Cardiac muscle cell (in vitro differentiated cells and primary cell): ENCODE measurements at regions not wholly inside any gene's neighbourhood (a gene's known extent, or its start where the extent isn't known, plus 50 kb on each side); places are given as distances from the start of the nearest gene placed in this dataset.

ENCODE experiments used
- DNase-seq, 2 donors: peaks; one replicate each; pipeline versions ENCODE4 v3.0.0 to v3.0.0-alpha.2; 2010 to 2017; ENCODE audit warnings: low read depth in 1 of 2, low spot score in 1 of 2
- H3K27ac ChIP-seq: fragments of 200-600 bp; sonication (generic); 2 replicates; pipeline ENCODE4 v1.5.1; 2016
- H3K27me3 ChIP-seq: fragments of 200-600 bp; sonication (generic); 2 replicates; pipeline ENCODE4 v1.6.0; 2016; ENCODE audit warnings: control low read depth
- H3K36me3 ChIP-seq: fragments of 200-600 bp; sonication (generic); 2 replicates; pipeline ENCODE4 v1.5.1; 2016; ENCODE audit warnings: control low read depth
- H3K4me1 ChIP-seq: fragments of 200-600 bp; sonication (generic); 2 replicates; pipeline ENCODE4 v1.8.1; 2017; ENCODE audit warnings: low read depth, mild to moderate bottlenecking, mixed run types
- H3K4me3 ChIP-seq: fragments of 200-600 bp; sonication (generic); 2 replicates; pipeline ENCODE4 v1.5.1; 2016; ENCODE audit warnings: mild to moderate bottlenecking
- H3K9me3 ChIP-seq: fragments of 200-600 bp; sonication (generic); 2 replicates; pipeline ENCODE4 v1.5.1; 2017; ENCODE audit warnings: low read depth, mild to moderate bottlenecking, control low read depth
- CTCF ChIP-seq: IDR thresholded peaks from 2 replicates; pipeline ENCODE4 v1.5.1; 2012; ENCODE audit warnings: low read depth, mild to moderate bottlenecking, low read length

DNA sequence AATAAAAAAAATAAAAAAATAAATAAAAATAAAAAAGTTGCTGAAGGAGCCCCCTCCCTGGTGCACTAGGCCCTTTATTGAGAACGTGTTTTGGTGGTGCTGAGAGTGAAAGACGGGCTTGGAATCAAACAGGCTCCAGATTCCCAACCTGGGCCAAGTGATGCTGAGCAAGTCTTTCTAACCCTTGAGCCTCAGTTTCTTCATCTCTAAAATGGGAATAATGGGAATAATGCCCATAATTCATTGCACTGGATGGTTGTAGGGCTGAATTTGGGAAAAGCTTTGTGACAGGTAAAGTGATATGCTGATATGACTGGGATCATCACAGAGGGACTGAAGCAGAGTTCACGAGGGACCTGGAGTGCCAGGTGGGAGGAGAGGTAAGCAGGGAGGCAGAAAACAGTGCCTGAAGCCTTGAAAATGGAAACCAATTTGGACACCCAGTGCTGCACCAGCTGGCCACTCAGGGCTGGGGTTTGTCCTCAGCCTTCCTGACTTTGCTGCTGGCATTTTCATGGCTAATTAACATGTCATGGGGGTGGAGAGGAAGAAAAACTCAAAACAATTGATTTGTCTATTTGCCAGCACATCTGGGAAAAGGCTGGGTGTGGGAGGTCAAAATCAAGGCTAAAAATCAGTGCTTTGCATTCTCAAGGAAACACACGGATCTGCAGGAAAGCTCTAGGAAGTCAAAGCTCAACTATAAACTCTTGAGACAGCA lies 241.3 kb downstream of the LOXHD1 start:
- no peaks in the 10 kb centered on the region for H3K9me3 ChIP-seq
- H3K27me3 ChIP-seq = no peaks in the 10 kb centered on the region
- no peak overlapping the region for H3K4me3 ChIP-seq
- no peak overlapping the region for H3K27ac ChIP-seq
- no peaks in the 10 kb centered on the region for H3K36me3 ChIP-seq
- DNase-seq = no peak
- TF ChIP-seq CTCF = no peak
- H3K4me1 ChIP-seq = peaks cover 64% of the 10 kb centered on the region

GRCh38 chr18:46416706-46417638 lies 240.0 kb downstream of the LOXHD1 start:
- no peak for DNase-seq
- no peaks in the 10 kb centered on the region for H3K27me3 ChIP-seq
- no peak overlapping the region for H3K27ac ChIP-seq
- TF ChIP-seq CTCF = no peak
- H3K36me3 ChIP-seq = no peaks in the 10 kb centered on the region
- no peaks in the 10 kb centered on the region for H3K9me3 ChIP-seq
- no peak overlapping the region for H3K4me3 ChIP-seq
- H3K4me1 ChIP-seq = peaks cover 52% of the 10 kb centered on the region

DNA sequence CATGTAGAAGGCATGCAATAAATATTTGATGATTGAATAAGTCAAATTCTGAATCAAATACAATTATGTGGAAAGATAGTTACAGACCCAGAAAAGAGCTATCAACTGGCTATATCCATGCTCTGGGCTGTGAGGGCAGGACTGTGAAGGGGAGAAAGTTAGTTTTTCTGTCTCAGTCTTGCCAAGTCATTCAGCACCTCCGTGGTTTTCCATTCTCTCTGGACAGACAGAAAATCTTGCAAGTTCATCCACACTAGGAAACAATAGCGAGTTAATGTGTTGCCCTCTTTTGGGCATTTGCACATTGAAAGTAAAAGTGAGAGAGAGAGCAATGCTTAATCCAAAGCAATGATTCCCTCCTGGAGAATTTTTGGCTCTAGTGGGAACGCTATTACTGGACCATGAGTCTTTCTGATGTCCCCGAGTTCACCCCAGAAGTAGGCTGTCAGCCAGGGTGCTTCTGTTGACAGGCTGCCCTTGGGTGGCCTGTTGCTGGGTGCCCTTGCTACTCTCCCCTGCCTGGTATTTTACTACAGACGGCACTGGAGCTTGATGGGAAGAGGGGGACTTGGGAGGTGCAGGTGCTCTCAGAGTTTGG lies 238.3 kb downstream of the LOXHD1 start:
- no peak for DNase-seq

DNA sequence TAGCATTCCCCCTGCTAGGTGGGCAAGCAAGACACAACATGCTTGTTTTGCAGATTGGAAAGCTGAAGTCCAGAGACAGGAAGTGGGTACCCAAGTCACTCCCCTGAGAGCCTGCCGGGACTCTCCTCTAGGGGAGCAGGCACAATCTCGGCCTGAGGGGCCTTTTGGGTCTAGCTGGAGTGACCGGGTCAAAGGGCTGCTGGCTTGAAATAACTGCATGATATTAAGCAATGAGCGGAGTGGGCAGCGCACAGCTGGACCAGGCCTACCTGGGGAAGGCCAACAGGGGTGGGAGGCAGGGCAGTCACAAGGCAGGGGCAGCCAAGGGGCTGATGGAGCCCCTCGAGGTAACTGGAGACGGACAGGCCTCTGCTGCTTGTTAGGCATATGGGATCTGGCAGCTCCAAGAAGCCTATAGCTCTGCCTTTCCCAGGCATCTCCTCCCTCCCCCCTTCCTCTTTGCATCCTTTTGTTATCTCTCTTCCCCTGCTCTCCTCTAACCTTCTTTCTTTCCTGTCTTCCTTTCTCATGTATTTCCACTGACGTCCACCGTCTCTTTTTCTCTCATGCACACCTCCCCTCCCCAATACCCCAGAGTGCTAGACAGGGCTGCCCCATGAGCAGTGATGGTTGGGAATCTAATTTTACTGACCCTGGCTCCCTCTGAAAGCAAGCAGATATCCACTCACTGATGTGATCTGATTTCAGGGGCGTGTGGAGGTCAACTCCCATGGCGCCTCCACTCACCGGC lies 237.5 kb downstream of the LOXHD1 start:
- TF ChIP-seq CTCF = no peak
- H3K36me3 ChIP-seq = no peaks in the 10 kb centered on the region
- no peaks in the 10 kb centered on the region for H3K9me3 ChIP-seq
- peaks cover 27% of the 10 kb centered on the region for H3K4me1 ChIP-seq
- no peak for DNase-seq
- no peaks in the 10 kb centered on the region for H3K27me3 ChIP-seq
- H3K4me3 ChIP-seq = no peak overlapping the region
- peak overlapping the region; percentile 83 for H3K27ac ChIP-seq

More for the DNA sequence above, 238.3 kb downstream of the LOXHD1 start:
- H3K27me3 ChIP-seq = no peaks in the 10 kb centered on the region
- no peak overlapping the region for H3K4me3 ChIP-seq
- peaks cover 34% of the 10 kb centered on the region for H3K4me1 ChIP-seq
- H3K9me3 ChIP-seq = no peaks in the 10 kb centered on the region
- no peak for TF ChIP-seq CTCF
- H3K27ac ChIP-seq = peak overlapping the region; percentile 83
- no peaks in the 10 kb centered on the region for H3K36me3 ChIP-seq

- no peaks in the 10 kb centered on the region for H3K9me3 ChIP-seq
Measured at GRCh38 chr18:46421973-46422551, 235.0 kb downstream of the LOXHD1 start.

More at GRCh38 chr18:46421973-46422551, 235.0 kb downstream of the LOXHD1 start:
- TF ChIP-seq CTCF = no peak
- Histone ChIP-seq H3K27ac (no peak overlapping the region), H3K4me3 (no peak overlapping the region), H3K36me3 (no peaks in the 10 kb centered on the region), H3K4me1 (peaks cover 26% of the 10 kb centered on the region), H3K27me3 (no peaks in the 10 kb centered on the region)
- DNase-seq = no peak
